ENCODE measurements at regions not wholly inside any gene's neighbourhood (a gene's known extent, or its start where the extent isn't known, plus 50 kb on each side); places are given as distances from the start of the nearest gene placed in this dataset.

GRCh38 chr4:1497189-1497801 lies 91.1 kb upstream of the NKX1-1 start:
- no peak for DNase-seq (ENCODE audit: low read depth in 6 of 9, low spot score in 9 of 9)
- no peak overlapping the region for H3K4me3 ChIP-seq (ENCODE audit: low read length in 2 of 2)
- no peaks in the 10 kb centered on the region for H3K9me3 ChIP-seq (ENCODE audit: control insufficient read depth in 2 of 2, insufficient read depth in 1 of 2, low read length in 1 of 2)
- H3K27me3 ChIP-seq (ENCODE audit: control insufficient read depth in 2 of 2, insufficient read depth in 1 of 2, low read length in 1 of 2), result peaks cover 0 to 2% of the 10 kb centered on the region in 2 donors
- 80% methylated on average over 7 of the region's 7 CpGs for WGBS
- no peaks in the 10 kb centered on the region for H3K4me1 ChIP-seq (ENCODE audit: control insufficient read depth in 2 of 2, insufficient read depth in 2 of 2, low read length in 2 of 2)
- H3K36me3 ChIP-seq (ENCODE audit: control insufficient read depth in 2 of 2, insufficient read depth in 2 of 2, low read length in 1 of 2), result no peaks in the 10 kb centered on the region
- H3K27ac ChIP-seq (ENCODE audit: low read depth in 1 of 2, low read length in 1 of 2), result no peak overlapping the region

GRCh38 chr4:1496116-1496642 lies 89.9 kb upstream of the NKX1-1 start:
- H3K27ac ChIP-seq (ENCODE audit: low read depth in 1 of 2, low read length in 1 of 2), result no peak overlapping the region
- peaks cover 0 to 6% of the 10 kb centered on the region in 2 donors for H3K27me3 ChIP-seq (ENCODE audit: control insufficient read depth in 2 of 2, insufficient read depth in 1 of 2, low read length in 1 of 2)
- DNase-seq (ENCODE audit: low read depth in 6 of 9, low spot score in 9 of 9), result no peak
- no peaks in the 10 kb centered on the region for H3K9me3 ChIP-seq (ENCODE audit: control insufficient read depth in 2 of 2, insufficient read depth in 1 of 2, low read length in 1 of 2)
- WGBS, result 88% methylated on average over 9 of the region's 9 CpGs
- no peak overlapping the region for H3K4me3 ChIP-seq (ENCODE audit: low read length in 2 of 2)
- no peaks in the 10 kb centered on the region for H3K4me1 ChIP-seq (ENCODE audit: control insufficient read depth in 2 of 2, insufficient read depth in 2 of 2, low read length in 2 of 2)
- H3K36me3 ChIP-seq (ENCODE audit: control insufficient read depth in 2 of 2, insufficient read depth in 2 of 2, low read length in 1 of 2), result no peaks in the 10 kb centered on the region

- H3K36me3 ChIP-seq (ENCODE audit: control insufficient read depth in 2 of 2, insufficient read depth in 2 of 2, low read length in 1 of 2), result no peaks in the 10 kb centered on the region
- H3K4me3 ChIP-seq (ENCODE audit: low read length in 2 of 2), result no peak overlapping the region
- H3K27me3 ChIP-seq (ENCODE audit: control insufficient read depth in 2 of 2, insufficient read depth in 1 of 2, low read length in 1 of 2), result peaks cover 0 to 8% of the 10 kb centered on the region in 2 donors
- no peaks in the 10 kb centered on the region for H3K4me1 ChIP-seq (ENCODE audit: control insufficient read depth in 2 of 2, insufficient read depth in 2 of 2, low read length in 2 of 2)
- H3K27ac ChIP-seq (ENCODE audit: low read depth in 1 of 2, low read length in 1 of 2), result no peak overlapping the region
- no peak for DNase-seq (ENCODE audit: low read depth in 6 of 9, low spot score in 9 of 9)
- no peaks in the 10 kb centered on the region for H3K9me3 ChIP-seq (ENCODE audit: control insufficient read depth in 2 of 2, insufficient read depth in 1 of 2, low read length in 1 of 2)
- WGBS, result 91% methylated on average over 34 of the region's 34 CpGs
Observed at GRCh38 chr4:1495416-1496115, 89.3 kb upstream of the NKX1-1 start.

- WGBS, result 88% methylated on average over 37 of the region's 37 CpGs
Observed at GRCh38 chr4:1494416-1495315, 88.4 kb upstream of the NKX1-1 start.

GRCh38 chr4:1493540-1494287 lies 87.5 kb upstream of the NKX1-1 start:
- Histone ChIP-seq H3K9me3 (ENCODE audit: control insufficient read depth in 2 of 2, insufficient read depth in 1 of 2, low read length in 1 of 2) (no peaks in the 10 kb centered on the region), H3K36me3 (ENCODE audit: control insufficient read depth in 2 of 2, insufficient read depth in 2 of 2, low read length in 1 of 2) (no peaks in the 10 kb centered on the region), H3K27me3 (ENCODE audit: control insufficient read depth in 2 of 2, insufficient read depth in 1 of 2, low read length in 1 of 2) (peaks cover 0 to 8% of the 10 kb centered on the region in 2 donors), H3K27ac (ENCODE audit: low read depth in 1 of 2, low read length in 1 of 2) (no peak overlapping the region), H3K4me1 (ENCODE audit: control insufficient read depth in 2 of 2, insufficient read depth in 2 of 2, low read length in 2 of 2) (no peaks in the 10 kb centered on the region), H3K4me3 (ENCODE audit: low read length in 2 of 2) (no peak overlapping the region)
- 86% methylated on average over 28 of the region's 28 CpGs for WGBS
- DNase-seq (ENCODE audit: low read depth in 6 of 9, low spot score in 9 of 9), result no peak

More at GRCh38 chr4:1494416-1495315, 88.4 kb upstream of the NKX1-1 start:
- Histone ChIP-seq H3K4me3 (ENCODE audit: low read length in 2 of 2) (no peak overlapping the region), H3K4me1 (ENCODE audit: control insufficient read depth in 2 of 2, insufficient read depth in 2 of 2, low read length in 2 of 2) (no peaks in the 10 kb centered on the region), H3K27me3 (ENCODE audit: control insufficient read depth in 2 of 2, insufficient read depth in 1 of 2, low read length in 1 of 2) (peaks cover 0 to 8% of the 10 kb centered on the region in 2 donors), H3K9me3 (ENCODE audit: control insufficient read depth in 2 of 2, insufficient read depth in 1 of 2, low read length in 1 of 2) (no peaks in the 10 kb centered on the region), H3K27ac (ENCODE audit: low read depth in 1 of 2, low read length in 1 of 2) (no peak overlapping the region), H3K36me3 (ENCODE audit: control insufficient read depth in 2 of 2, insufficient read depth in 2 of 2, low read length in 1 of 2) (no peaks in the 10 kb centered on the region)
- no peak for DNase-seq (ENCODE audit: low read depth in 6 of 9, low spot score in 9 of 9)

GRCh38 chr4:1492651-1493539 lies 86.7 kb upstream of the NKX1-1 start:
- no peak for DNase-seq (ENCODE audit: low read depth in 6 of 9, low spot score in 9 of 9)
- Histone ChIP-seq H3K27me3 (ENCODE audit: control insufficient read depth in 2 of 2, insufficient read depth in 1 of 2, low read length in 1 of 2) (peaks cover 0 to 8% of the 10 kb centered on the region in 2 donors), H3K9me3 (ENCODE audit: control insufficient read depth in 2 of 2, insufficient read depth in 1 of 2, low read length in 1 of 2) (peaks cover 0 to 1% of the 10 kb centered on the region in 2 donors), H3K4me3 (ENCODE audit: low read length in 2 of 2) (no peak overlapping the region), H3K36me3 (ENCODE audit: control insufficient read depth in 2 of 2, insufficient read depth in 2 of 2, low read length in 1 of 2) (no peaks in the 10 kb centered on the region), H3K4me1 (ENCODE audit: control insufficient read depth in 2 of 2, insufficient read depth in 2 of 2, low read length in 2 of 2) (no peaks in the 10 kb centered on the region), H3K27ac (ENCODE audit: low read depth in 1 of 2, low read length in 1 of 2) (no peak overlapping the region)
- WGBS, result 83% methylated on average over 46 of the region's 46 CpGs

GRCh38 chr4:1492142-1492457 lies 85.9 kb upstream of the NKX1-1 start:
- H3K27ac ChIP-seq (ENCODE audit: low read depth in 1 of 2, low read length in 1 of 2), result no peak overlapping the region
- peaks cover 1 to 5% of the 10 kb centered on the region in 2 donors for H3K9me3 ChIP-seq (ENCODE audit: control insufficient read depth in 2 of 2, insufficient read depth in 1 of 2, low read length in 1 of 2)
- DNase-seq (ENCODE audit: low read depth in 6 of 9, low spot score in 9 of 9), result no peak
- no peaks in the 10 kb centered on the region for H3K4me1 ChIP-seq (ENCODE audit: control insufficient read depth in 2 of 2, insufficient read depth in 2 of 2, low read length in 2 of 2)
- peaks cover 0 to 8% of the 10 kb centered on the region in 2 donors for H3K27me3 ChIP-seq (ENCODE audit: control insufficient read depth in 2 of 2, insufficient read depth in 1 of 2, low read length in 1 of 2)
- no peak overlapping the region for H3K4me3 ChIP-seq (ENCODE audit: low read length in 2 of 2)
- WGBS, result 87% methylated on average over 5 of the region's 5 CpGs
- H3K36me3 ChIP-seq (ENCODE audit: control insufficient read depth in 2 of 2, insufficient read depth in 2 of 2, low read length in 1 of 2), result no peaks in the 10 kb centered on the region
